ENCODE measurements at regions not wholly inside any gene's neighbourhood (a gene's known extent, or its start where the extent isn't known, plus 50 kb on each side); places are given as distances from the start of the nearest gene placed in this dataset.

- no peak for TF ChIP-seq EZH2 (IDR thresholded peaks at IDR 0.05; ENCODE audit: borderline replicate concordance, low read length)
- H3K9ac ChIP-seq (ENCODE audit: low read length) = no peak overlapping the region
- no peaks in the 10 kb centered on the region for H3F3A ChIP-seq (ENCODE audit: insufficient read depth, low read length)
- no peaks in the 10 kb centered on the region for H4K20me1 ChIP-seq (ENCODE audit: insufficient read depth, low read length)
- H3K36me3 ChIP-seq (ENCODE audit: insufficient read depth, low read length) = no peaks in the 10 kb centered on the region
- no peak overlapping the region for H3K4me2 ChIP-seq (ENCODE audit: low read length)
- H3K27ac ChIP-seq (ENCODE audit: low read depth, low read length, poor library complexity, severe bottlenecking) = no peak overlapping the region
- H3K9me3 ChIP-seq (ENCODE audit: low read length) = no peaks in the 10 kb centered on the region
- H3K9me2 ChIP-seq (ENCODE audit: low read depth, low read length) = no peaks in the 10 kb centered on the region
- no peaks in the 10 kb centered on the region for H3K27me3 ChIP-seq (ENCODE audit: insufficient read depth, low read length)
- H3K4me3 ChIP-seq (ENCODE audit: low read depth, low read length, poor library complexity, severe bottlenecking) = no peak overlapping the region
- H3K79me2 ChIP-seq (ENCODE audit: insufficient read depth, low read length) = no peaks in the 10 kb centered on the region
- H2AFZ ChIP-seq (ENCODE audit: low read length) = no peak overlapping the region
- no peaks in the 10 kb centered on the region for H3K4me1 ChIP-seq (ENCODE audit: insufficient read depth, low read length, severe bottlenecking)
Measured at GRCh38 chr18:34159691-34160185, 65.0 kb downstream of the NOL4 start.

GRCh38 chr18:34158881-34159690 lies 65.6 kb downstream of the NOL4 start:
- Histone ChIP-seq H2AFZ (ENCODE audit: low read length) (no peak overlapping the region), H3K27ac (ENCODE audit: low read depth, low read length, poor library complexity, severe bottlenecking) (no peak overlapping the region), H3K9me3 (ENCODE audit: low read length) (no peaks in the 10 kb centered on the region), H4K20me1 (ENCODE audit: insufficient read depth, low read length) (no peaks in the 10 kb centered on the region), H3K4me1 (ENCODE audit: insufficient read depth, low read length, severe bottlenecking) (peaks cover 2% of the 10 kb centered on the region), H3K36me3 (ENCODE audit: insufficient read depth, low read length) (no peaks in the 10 kb centered on the region), H3F3A (ENCODE audit: insufficient read depth, low read length) (no peaks in the 10 kb centered on the region), H3K4me2 (ENCODE audit: low read length) (no peak overlapping the region), H3K27me3 (ENCODE audit: insufficient read depth, low read length) (no peaks in the 10 kb centered on the region), H3K9ac (ENCODE audit: low read length) (no peak overlapping the region), H3K4me3 (ENCODE audit: low read depth, low read length, poor library complexity, severe bottlenecking) (no peak overlapping the region), H3K9me2 (ENCODE audit: low read depth, low read length) (no peaks in the 10 kb centered on the region), H3K79me2 (ENCODE audit: insufficient read depth, low read length) (no peaks in the 10 kb centered on the region)
- TF ChIP-seq CTCF (IDR thresholded peaks at IDR 0.05; ENCODE audit: low read length) (no peak), EZH2 (IDR thresholded peaks at IDR 0.05; ENCODE audit: borderline replicate concordance, low read length) (no peak)

GRCh38 chr18:34153711-34154110 lies 71.0 kb downstream of the NOL4 start:
- Histone ChIP-seq H3K9me3 (ENCODE audit: low read length) (no peaks in the 10 kb centered on the region), H3K79me2 (ENCODE audit: insufficient read depth, low read length) (no peaks in the 10 kb centered on the region), H3K27me3 (ENCODE audit: insufficient read depth, low read length) (no peaks in the 10 kb centered on the region), H4K20me1 (ENCODE audit: insufficient read depth, low read length) (no peaks in the 10 kb centered on the region), H3K4me2 (ENCODE audit: low read length) (peak overlapping the region; percentile 66), H3K9me2 (ENCODE audit: low read depth, low read length) (no peaks in the 10 kb centered on the region), H3K9ac (ENCODE audit: low read length) (no peak overlapping the region), H3K4me1 (ENCODE audit: insufficient read depth, low read length, severe bottlenecking) (peaks cover 12% of the 10 kb centered on the region), H3K27ac (ENCODE audit: low read depth, low read length, poor library complexity, severe bottlenecking) (no peak overlapping the region), H2AFZ (ENCODE audit: low read length) (peak overlapping the region; percentile 85), H3K36me3 (ENCODE audit: insufficient read depth, low read length) (no peaks in the 10 kb centered on the region), H3K4me3 (ENCODE audit: low read depth, low read length, poor library complexity, severe bottlenecking) (peak overlapping the region; percentile 37), H3F3A (ENCODE audit: insufficient read depth, low read length) (no peaks in the 10 kb centered on the region)
- TF ChIP-seq CTCF (IDR thresholded peaks at IDR 0.05; ENCODE audit: low read length) (no peak), EZH2 (IDR thresholded peaks at IDR 0.05; ENCODE audit: borderline replicate concordance, low read length) (no peak)

Measured in OCI-LY1 (cell line).